OCI-LY7 (cell line): ENCODE measurements at regions not wholly inside any gene's neighbourhood (a gene's known extent, or its start where the extent isn't known, plus 50 kb on each side); places are given as distances from the start of the nearest gene placed in this dataset.

Experiments
- BruUV-seq: library from RNA; stranded (reverse); fragments of 400-500 nt; replicated peaks from 2 replicates; lab custom pipeline; 2021; lab: Mats Ljungman, UMichigan
- CTCF ChIA-PET: fragments of 300-600 bp; sonication (Branson Sonifier 250); formaldehyde crosslinking; loops from one replicate; lab custom pipeline; 2022; ENCODE audit warnings: antibody characterized with exemption; ENCODE audit not compliant: unreplicated experiment; lab: Charles Lee
- POLR2A ChIA-PET: fragments of 300-600 bp; sonication (Branson Sonifier 250); formaldehyde crosslinking; loops from one replicate; lab custom pipeline; 2022; ENCODE audit warnings: antibody characterized with exemption; lab: Charles Lee
- DNase-seq: peaks from one replicate; pipeline ENCODE4 v3.0.0-alpha.2; 2015; ENCODE audit warnings: low spot score
- H2AFZ ChIP-seq: fragments of 200-600 bp; sonication (generic), shearing (Covaris generic); 2 replicates; pipeline ENCODE4 v1.6.1; 2014; ENCODE audit warnings: mild to moderate bottlenecking, antibody characterized with exemption, low read length, moderate library complexity
- H3K27ac ChIP-seq: fragments of 200-600 bp; sonication (generic); 2 replicates; pipeline ENCODE4 v1.5.1; 2014; ENCODE audit warnings: mixed run types, low read depth, mild to moderate bottlenecking, moderate library complexity, low read length, inconsistent platforms; ENCODE audit not compliant: poor library complexity, severe bottlenecking
- H3K36me3 ChIP-seq: fragments of 200-600 bp; sonication (generic); 2 replicates; pipeline ENCODE4 v1.6.1; 2014; ENCODE audit warnings: mild to moderate bottlenecking, antibody characterized with exemption, low read length, moderate library complexity, mixed read lengths; ENCODE audit not compliant: insufficient read depth
- H3K4me1 ChIP-seq: fragments of 200-600 bp; sonication (generic); 2 replicates; pipeline ENCODE4 v1.5.1; 2014; ENCODE audit warnings: mild to moderate bottlenecking, low read length; ENCODE audit not compliant: insufficient read depth, poor library complexity, severe bottlenecking
- H3K4me2 ChIP-seq: fragments of 200-600 bp; sonication (generic); 2 replicates; pipeline ENCODE4 v1.6.1; 2014; ENCODE audit warnings: mild to moderate bottlenecking, low read length
- H3K4me3 ChIP-seq: fragments of 200-600 bp; sonication (generic); 2 replicates; pipeline ENCODE4 v1.5.1; 2014; ENCODE audit warnings: mild to moderate bottlenecking, low read depth, low read length; ENCODE audit not compliant: poor library complexity, severe bottlenecking
- H3K79me2 ChIP-seq: fragments of 200-600 bp; sonication (generic); 2 replicates; pipeline ENCODE4 v1.6.1; 2016; ENCODE audit warnings: low read depth, mild to moderate bottlenecking, low read length, moderate library complexity, mixed read lengths; ENCODE audit not compliant: insufficient read depth
- H3K9me2 ChIP-seq: fragments of 200-600 bp; sonication (generic); 2 replicates; pipeline ENCODE4 v1.6.1; 2016; ENCODE audit warnings: mild to moderate bottlenecking, low read length, mixed read lengths; ENCODE audit not compliant: insufficient read depth
- H3K9me3 ChIP-seq: fragments of 200-600 bp; sonication (generic); 2 replicates; pipeline ENCODE4 v1.6.1; 2014; ENCODE audit warnings: mild to moderate bottlenecking, mixed run types, low read length, mixed read lengths
- H4K20me1 ChIP-seq: fragments of 200-600 bp; sonication (generic); 2 replicates; pipeline ENCODE4 v1.6.1; 2014; ENCODE audit warnings: mild to moderate bottlenecking, antibody characterized with exemption, low read length, moderate library complexity, mixed read lengths; ENCODE audit not compliant: insufficient read depth
- CTCF ChIP-seq: fragments of 200-600 bp; sonication (generic); conservative IDR thresholded peaks from 2 replicates; pipeline ENCODE4 v1.5.1; 2014; ENCODE audit warnings: mild to moderate bottlenecking, antibody characterized with exemption, low read length, moderate library complexity, mixed read lengths
- EZH2phosphoT487 ChIP-seq: fragments of 200-600 bp; sonication (generic); IDR thresholded peaks from 2 replicates; pipeline ENCODE4 v1.6.1; 2018; ENCODE audit warnings: low read depth, borderline replicate concordance, mild to moderate bottlenecking, mixed run types, antibody characterized with exemption, low read length, moderate library complexity, mixed read lengths
- intact Hi-C: fragments of 100-400 bp; cut with micrococcal nuclease; formaldehyde crosslinking; loops from one replicate; pipeline ENCODE4 v1.10.0; 2022; ENCODE audit not compliant: unreplicated experiment

- POLR2A ChIA-PET: interaction anchor here (1.3 kb wide), 1 partner anchor 9 kb away, joined by 5 read pairs; no protein-coding TSS in a partner anchor
- Histone ChIP-seq H3K79me2 (no peaks in the 10 kb centered on the region), H3K27ac (no peak overlapping the region), H3K4me2 (no peak overlapping the region), H4K20me1 (no peaks in the 10 kb centered on the region), H3K4me1 (no peaks in the 10 kb centered on the region), H2AFZ (no peak overlapping the region), H3K9me2 (no peaks in the 10 kb centered on the region), H3K36me3 (no peaks in the 10 kb centered on the region), H3K9me3 (no peaks in the 10 kb centered on the region), H3K4me3 (no peak overlapping the region)
- intact Hi-C loops: no loop called here
- BruUV-seq: no TSS peak
- TF ChIP-seq CTCF (no peak), EZH2phosphoT487 (no peak)
- no peak for DNase-seq
- CTCF ChIA-PET: no interaction called here
Observed at GRCh38 chr6:121522771-121523386, 87.4 kb downstream of the GJA1 start.

- CTCF ChIA-PET: no interaction called here
- POLR2A ChIA-PET: no interaction called here
Observed at GRCh38 chr6:121523628-121524027, 88.2 kb downstream of the GJA1 start.

More at GRCh38 chr6:121523628-121524027, 88.2 kb downstream of the GJA1 start:
- Histone ChIP-seq H3K9me3 (no peaks in the 10 kb centered on the region), H3K9me2 (no peaks in the 10 kb centered on the region), H2AFZ (no peak overlapping the region), H3K27ac (no peak overlapping the region), H3K79me2 (no peaks in the 10 kb centered on the region), H3K4me1 (no peaks in the 10 kb centered on the region), H3K4me2 (no peak overlapping the region), H3K36me3 (no peaks in the 10 kb centered on the region), H4K20me1 (no peaks in the 10 kb centered on the region), H3K4me3 (no peak overlapping the region)
- DNase-seq: no peak
- TF ChIP-seq EZH2phosphoT487 (no peak), CTCF (no peak)
- intact Hi-C loops: no loop called here
- no TSS peak for BruUV-seq
